H9 (cell line): ENCODE measurements at regions not wholly inside any gene's neighbourhood (a gene's known extent, or its start where the extent isn't known, plus 50 kb on each side); places are given as distances from the start of the nearest gene placed in this dataset.

Experiments used
- DNase-seq: peaks from one replicate; pipeline ENCODE4 v3.0.0-alpha.2; 2017
- H2AFZ ChIP-seq: one replicate; pipeline ENCODE4 v1.6.1; 2013; ENCODE audit warnings: mild to moderate bottlenecking, low read length, control low read depth, moderate library complexity
- H2AK5ac ChIP-seq: 2 replicates; pipeline ENCODE4 v1.6.1; 2013; ENCODE audit warnings: low read length, control low read depth, mixed read lengths; ENCODE audit not compliant: insufficient read length
- H2BK120ac ChIP-seq: one replicate; pipeline ENCODE4 v1.6.1; 2013; ENCODE audit warnings: low read depth, mild to moderate bottlenecking, low read length, control low read depth, inconsistent platforms; ENCODE audit not compliant: poor library complexity, severe bottlenecking
- H2BK12ac ChIP-seq: 2 replicates; pipeline ENCODE4 v1.6.1; 2013; ENCODE audit warnings: low read length, control low read depth, mixed read lengths, low read depth; ENCODE audit not compliant: insufficient read length
- H2BK15ac ChIP-seq: 2 replicates; pipeline ENCODE4 v1.6.1; 2013; ENCODE audit warnings: low read depth, low read length, control low read depth
- H2BK20ac ChIP-seq: one replicate; pipeline ENCODE4 v1.6.1; 2013; ENCODE audit warnings: low read depth, mild to moderate bottlenecking, low read length, control low read depth, inconsistent platforms; ENCODE audit not compliant: poor library complexity, severe bottlenecking
- H2BK5ac ChIP-seq: 2 replicates; pipeline ENCODE4 v1.6.1; 2013; ENCODE audit warnings: low read length, control low read depth, mixed read lengths; ENCODE audit not compliant: insufficient read length
- H3K14ac ChIP-seq: 2 replicates; pipeline ENCODE4 v1.6.1; 2013; ENCODE audit warnings: low read length, control low read depth; ENCODE audit not compliant: insufficient read depth
- H3K18ac ChIP-seq: 2 replicates; pipeline ENCODE4 v1.6.1; 2013; ENCODE audit warnings: low read depth, mild to moderate bottlenecking, mixed read lengths, low read length, control low read depth; ENCODE audit not compliant: insufficient read length
- H3K23ac ChIP-seq: 2 replicates; pipeline ENCODE4 v1.6.1; 2013; ENCODE audit warnings: low read length, control low read depth, mixed read lengths, low read depth; ENCODE audit not compliant: insufficient read length
- H3K23me2 ChIP-seq: 2 replicates; pipeline ENCODE4 v1.6.1; 2013; ENCODE audit warnings: low read depth, mild to moderate bottlenecking, mixed read lengths, low read length, control low read depth; ENCODE audit not compliant: insufficient read length, poor library complexity, severe bottlenecking
- H3K27ac ChIP-seq: 2 replicates; pipeline ENCODE4 v1.5.1; 2013; ENCODE audit warnings: low read length, control low read depth, mixed read lengths, low read depth; ENCODE audit not compliant: insufficient read length
- H3K27me3 ChIP-seq: 2 replicates; pipeline ENCODE4 v1.6.1; 2013; ENCODE audit warnings: low read length, control low read depth, inconsistent platforms; ENCODE audit not compliant: insufficient read depth
- H3K4ac ChIP-seq: 2 replicates; pipeline ENCODE4 v1.6.1; 2013; ENCODE audit warnings: low read depth, mild to moderate bottlenecking, control low read depth, inconsistent platforms, low read length, moderate library complexity
- H3K4me1 ChIP-seq: 2 replicates; pipeline ENCODE4 v1.6.1; 2013; ENCODE audit warnings: low read length, control low read depth, inconsistent platforms; ENCODE audit not compliant: insufficient read depth
- H3K4me2 ChIP-seq: 2 replicates; pipeline ENCODE4 v1.6.1; 2013; ENCODE audit warnings: low read length, control low read depth, mixed read lengths; ENCODE audit not compliant: insufficient read length, insufficient read depth
- H3K56ac ChIP-seq: 2 replicates; pipeline ENCODE4 v1.6.1; 2013; ENCODE audit warnings: low read depth, mild to moderate bottlenecking, mixed read lengths, low read length, control low read depth; ENCODE audit not compliant: insufficient read length
- H3K79me1 ChIP-seq: 2 replicates; pipeline ENCODE4 v1.6.1; 2013; ENCODE audit warnings: low read depth, mild to moderate bottlenecking, moderate library complexity, low read length, control low read depth, inconsistent platforms; ENCODE audit not compliant: insufficient read depth, poor library complexity, severe bottlenecking
- H3K79me2 ChIP-seq: 2 replicates; pipeline ENCODE4 v1.6.1; 2013; ENCODE audit warnings: low read length, control low read depth, inconsistent platforms; ENCODE audit not compliant: insufficient read depth
- H3K9ac ChIP-seq: 2 replicates; pipeline ENCODE4 v1.6.1; 2013; ENCODE audit warnings: low read length, control low read depth, mixed read lengths; ENCODE audit not compliant: insufficient read length; ENCODE audit errors: extremely low read depth
- H3K9me3 ChIP-seq: one replicate; pipeline ENCODE4 v1.6.1; 2013; ENCODE audit warnings: low read depth, low read length, inconsistent platforms; ENCODE audit not compliant: control insufficient read depth
- H3T11ph ChIP-seq: one replicate; pipeline ENCODE4 v1.6.1; 2013; ENCODE audit warnings: mild to moderate bottlenecking, low read length, control low read depth, inconsistent platforms
- H4K20me1 ChIP-seq: one replicate; pipeline ENCODE4 v1.6.1; 2013; ENCODE audit not compliant: control insufficient read depth, insufficient read length, insufficient read depth
- H4K5ac ChIP-seq: 2 replicates; pipeline ENCODE4 v1.6.1; 2013; ENCODE audit warnings: low read depth, mild to moderate bottlenecking, mixed read lengths, low read length, control low read depth; ENCODE audit not compliant: insufficient read length
- H4K8ac ChIP-seq: replicated peaks from 2 replicates; pipeline ENCODE4 v1.6.1; 2013; ENCODE audit warnings: low read length, control low read depth, mixed read lengths, low read depth; ENCODE audit not compliant: insufficient read length
- H4K91ac ChIP-seq: 2 replicates; pipeline ENCODE4 v1.6.1; 2013; ENCODE audit warnings: low read depth, mild to moderate bottlenecking, moderate library complexity, mixed read lengths, low read length, control low read depth; ENCODE audit not compliant: insufficient read length
- H3K27ac Mint-ChIP-seq, 3 experiments: 2 replicates in 2 of 3; 3 replicates in 1 of 3; pipeline ENCODE4 v1.8.0; 2020 to 2021; ENCODE audit warnings: mixed read lengths in 3 of 3, mild to moderate bottlenecking in 1 of 3, moderate library complexity in 1 of 3
- H3K27me3 Mint-ChIP-seq: 2 replicates; pipeline ENCODE4 v1.8.0; 2021; ENCODE audit warnings: low read depth, mild to moderate bottlenecking, moderate library complexity, mixed read lengths
- H3K36me3 Mint-ChIP-seq, 3 experiments: 2 replicates in 2 of 3; 3 replicates in 1 of 3; pipeline ENCODE4 v1.8.0; 2020 to 2021; ENCODE audit warnings: low read depth in 3 of 3, mixed read lengths in 3 of 3; ENCODE audit not compliant: insufficient read depth in 1 of 3
- H3K4me1 Mint-ChIP-seq, 2 experiments: 2 replicates each; pipeline ENCODE4 v1.8.0; 2020; ENCODE audit warnings: mixed read lengths in 2 of 2
- H3K4me3 Mint-ChIP-seq, 2 experiments: 2 replicates in 1 of 2; 3 replicates in 1 of 2; pipeline ENCODE4 v1.8.0; 2020 to 2021; ENCODE audit warnings: mild to moderate bottlenecking in 2 of 2, mixed read lengths in 2 of 2, moderate library complexity in 1 of 2
- H3K9me3 Mint-ChIP-seq, 2 experiments: 2 replicates in 1 of 2; 3 replicates in 1 of 2; pipeline ENCODE4 v1.8.0; 2020; ENCODE audit warnings: mild to moderate bottlenecking in 2 of 2, mixed read lengths in 2 of 2, moderate library complexity in 1 of 2
- CTCF ChIP-seq: fragments of 200-600 bp; sonication (generic); conservative IDR thresholded peaks from 3 replicates; pipeline ENCODE4 v1.8.0; 2021; ENCODE audit warnings: antibody characterized with exemption, mild to moderate bottlenecking
- WGBS: extraction: QIAGEN DNeasy Blood & Tissue Kit; methylation state at CpG from one replicate; pipeline ENCODE4 v1.1.7; 2013; ENCODE audit warnings: missing lambda C conversion rate, low lambda C conversion rate, mixed read lengths; ENCODE audit not compliant: insufficient read length; ENCODE audit errors: extremely low coverage; 5-methylcytosine and 5-hydroxymethylcytosine counted together

DNA sequence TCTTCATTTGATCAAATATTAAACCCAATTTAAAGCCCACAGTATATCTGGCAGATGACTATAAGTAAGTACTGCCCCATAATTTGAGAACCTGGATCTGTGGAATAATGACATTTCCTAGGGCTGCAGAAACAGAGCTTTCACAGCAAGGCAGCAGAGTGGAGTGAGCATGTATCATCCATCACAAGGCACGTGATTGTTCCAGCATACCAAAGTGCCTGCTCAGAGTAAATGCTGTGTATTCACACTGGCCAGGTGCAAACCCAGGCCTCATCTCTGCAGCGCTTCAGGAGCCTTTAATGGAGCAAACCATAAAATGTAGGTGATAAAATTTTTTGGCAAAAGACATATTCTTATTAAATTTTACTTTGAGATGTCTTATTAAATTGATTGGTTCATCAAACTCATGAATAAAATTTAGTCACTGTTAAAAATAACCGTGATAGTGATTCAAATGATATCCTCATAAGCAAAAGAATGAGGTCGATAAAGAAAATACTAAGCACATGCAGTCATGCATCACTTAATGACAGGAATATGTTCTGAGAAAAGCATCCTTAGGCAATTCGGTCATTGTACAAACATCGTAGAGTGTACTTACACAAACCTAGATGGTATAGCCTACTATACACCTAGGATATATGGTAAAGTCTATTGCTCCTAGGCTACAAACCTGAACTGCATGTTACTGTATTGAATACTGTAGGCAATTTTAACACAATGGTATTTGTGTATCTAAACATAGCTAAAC lies 99.3 kb upstream of the SLC24A5 start:
- Histone ChIP-seq H3K79me2 (no peaks in the 10 kb centered on the region), H3K79me1 (no peaks in the 10 kb centered on the region), H3K23me2 (no peaks in the 10 kb centered on the region), H3K23ac (no peak overlapping the region), H3K4ac (no peak overlapping the region), H4K20me1 (no peaks in the 10 kb centered on the region), H2BK5ac (no peak overlapping the region), H4K8ac (no peak overlapping the region), H3K9ac (no peak overlapping the region), H2BK12ac (no peak overlapping the region), H4K5ac (no peak overlapping the region), H2AK5ac (no peak overlapping the region), H3K4me1 (no peaks in the 10 kb centered on the region), H3K56ac (no peak overlapping the region), H3K4me2 (no peak overlapping the region), H2BK20ac (no peak overlapping the region), H2BK120ac (no peak overlapping the region), H3K14ac (no peak overlapping the region), H3K18ac (no peak overlapping the region), H3K27me3 (no peaks in the 10 kb centered on the region), H3K27ac (no peak overlapping the region), H4K91ac (no peak overlapping the region), H3T11ph (no peak overlapping the region), H3K9me3 (no peaks in the 10 kb centered on the region), H2BK15ac (no peak overlapping the region), H2AFZ (no peak overlapping the region)
- no peak for TF ChIP-seq CTCF
- Mint-ChIP-seq H3K36me3 (no peaks in the 10 kb centered on the region; a peak in 1 of 7 replicates), H3K4me3 (no peak overlapping the region), H3K9me3 (no peaks in the 10 kb centered on the region), H3K27ac (no peak overlapping the region), H3K4me1 (peaks cover 2 to 3% of the 10 kb centered on the region in 2 experiments; a peak in 2 of 4 replicates), H3K27me3 (no peaks in the 10 kb centered on the region)
- WGBS: no CpG with 5 or more reads among the region's 6 CpGs
- DNase-seq: no peak
